Fibroblast of mammary gland (primary cell): ENCODE measurements at regions not wholly inside any gene's neighbourhood (a gene's known extent, or its start where the extent isn't known, plus 50 kb on each side); places are given as distances from the start of the nearest gene placed in this dataset.

Experiments used
- DNase-seq: peaks from one replicate; pipeline ENCODE4 v3.0.0-alpha.2; 2010; ENCODE audit warnings: low read depth
- H3K4me3 ChIP-seq: 2 replicates; pipeline ENCODE4 v1.5.1; 2011; ENCODE audit warnings: low read depth, mild to moderate bottlenecking, low read length, moderate library complexity; ENCODE audit not compliant: control insufficient read depth
- CTCF ChIP-seq: conservative IDR thresholded peaks from 2 replicates; pipeline ENCODE4 v1.5.1; 2011; ENCODE audit warnings: low read depth, low read length, inconsistent platforms; ENCODE audit not compliant: control insufficient read depth, insufficient read depth

DNA sequence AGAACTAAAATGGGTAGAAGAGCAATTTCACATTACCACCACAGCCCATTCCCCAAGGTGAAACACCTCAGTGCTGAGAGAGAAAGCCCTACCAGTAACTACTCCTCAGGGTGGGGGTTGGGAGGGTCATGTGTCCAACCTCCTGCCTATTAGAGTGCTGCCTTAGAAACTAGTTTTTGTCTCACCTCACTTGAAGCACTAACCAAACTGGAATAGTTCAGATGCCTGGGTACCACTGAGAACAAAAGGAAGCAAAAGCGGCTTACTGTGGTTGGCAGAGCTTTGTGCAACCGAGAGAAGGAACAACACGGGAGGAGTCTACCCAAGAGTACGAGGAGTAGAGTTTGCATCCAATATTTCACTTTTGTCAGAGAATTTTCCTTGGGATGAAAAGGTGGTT lies 1207.5 kb upstream of the ADGRL2 start:
- H3K4me3 ChIP-seq: no peak overlapping the region
- no peak for DNase-seq
- TF ChIP-seq CTCF: no peak

DNA sequence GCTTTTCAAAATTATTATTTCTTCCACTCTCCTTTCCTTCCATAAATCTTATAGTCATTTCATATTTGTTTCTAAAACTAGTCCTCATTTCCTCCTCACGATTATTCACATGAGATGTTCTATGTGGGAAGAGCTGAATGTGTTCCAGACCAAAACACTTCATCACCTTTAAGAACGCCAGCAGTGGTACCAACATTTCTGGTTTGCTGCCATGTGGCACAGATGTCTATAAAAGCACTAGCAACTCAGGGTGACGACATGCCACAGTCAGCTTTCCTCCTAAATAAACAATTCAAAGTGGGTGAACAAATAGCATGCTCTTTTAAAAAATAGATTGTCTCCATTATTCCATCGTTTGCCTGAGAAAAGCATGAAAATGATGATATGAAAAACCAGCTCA lies 1217.8 kb upstream of the ADGRL2 start:
- H3K4me3 ChIP-seq: no peak overlapping the region
- TF ChIP-seq CTCF: no peak
- DNase-seq: peak; percentile 0

DNA sequence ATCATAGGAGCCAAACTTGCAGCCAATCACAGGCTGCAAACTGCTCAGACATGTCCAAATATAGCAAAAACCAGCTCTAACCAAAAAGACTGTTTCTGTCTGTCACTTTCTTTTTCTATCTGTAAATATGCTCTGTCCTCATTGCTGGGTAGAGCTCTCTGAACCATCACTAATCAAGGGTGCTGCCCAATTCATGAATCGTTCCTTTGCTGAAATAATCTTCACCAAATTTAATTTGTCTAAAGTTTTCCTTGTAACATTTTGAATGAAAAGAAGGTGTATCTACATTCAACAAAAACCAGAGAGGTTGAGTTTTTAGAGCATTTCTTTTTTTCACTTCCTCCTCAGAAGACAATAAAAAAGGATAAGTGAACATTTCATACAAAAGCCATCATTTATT lies 1221.7 kb upstream of the ADGRL2 start:
- TF ChIP-seq CTCF: no peak
- no peak for DNase-seq
- no peak overlapping the region for H3K4me3 ChIP-seq

- DNase-seq: no peak
- H3K4me3 ChIP-seq: no peak overlapping the region
- no peak for TF ChIP-seq CTCF
Observed at GRCh38 chr1:80566867-80567266, 1233.9 kb upstream of the ADGRL2 start.

- H3K4me3 ChIP-seq: no peak overlapping the region
- TF ChIP-seq CTCF: no peak
- DNase-seq: no peak
Observed at GRCh38 chr1:80566123-80566522, 1234.6 kb upstream of the ADGRL2 start.

GRCh38 chr1:80565406-80565805 lies 1235.3 kb upstream of the ADGRL2 start:
- no peak for TF ChIP-seq CTCF
- DNase-seq: no peak
- H3K4me3 ChIP-seq: no peak overlapping the region

DNA sequence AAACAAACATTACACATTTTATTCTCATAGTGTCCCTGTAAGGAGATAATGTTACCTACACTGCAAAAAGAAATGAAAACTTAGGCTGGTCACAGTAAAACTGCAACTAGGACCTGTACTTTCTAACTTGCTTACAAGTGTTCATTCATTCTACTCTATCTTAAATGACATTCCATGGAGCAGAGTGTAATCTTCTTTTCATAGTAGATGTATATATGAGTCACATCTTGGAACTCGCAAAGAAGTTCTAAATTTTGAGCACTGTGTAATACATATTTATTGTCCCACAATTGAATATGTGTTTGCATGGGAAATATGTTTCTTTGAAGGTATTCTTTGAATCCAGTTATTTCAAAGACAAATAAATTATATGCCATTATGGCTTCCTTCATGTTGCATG lies 1258.5 kb upstream of the ADGRL2 start:
- peak; percentile 10 for DNase-seq
- no peak for TF ChIP-seq CTCF
- no peak overlapping the region for H3K4me3 ChIP-seq
